ENCODE measurements at regions not wholly inside any gene's neighbourhood (a gene's known extent, or its start where the extent isn't known, plus 50 kb on each side); places are given as distances from the start of the nearest gene placed in this dataset.

DNA sequence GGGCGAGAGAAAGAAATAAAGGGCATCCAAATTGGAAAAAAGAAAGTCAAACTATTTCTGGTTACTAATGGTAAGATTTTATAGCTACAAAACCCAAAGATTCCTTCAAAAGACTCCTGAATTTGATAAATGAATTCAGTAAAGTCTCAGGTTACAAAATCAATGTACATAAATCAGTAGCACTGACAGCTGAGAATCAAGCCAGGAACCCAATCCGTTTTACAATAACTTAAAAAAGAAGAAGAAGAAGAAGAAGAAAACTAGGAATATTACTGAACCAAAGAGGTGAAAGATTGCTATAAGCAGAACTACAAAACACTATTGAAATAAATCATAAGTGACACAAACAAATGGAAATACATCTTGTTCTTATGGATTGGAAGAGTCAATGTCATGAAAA, 291.5 kb upstream of the GULP1 start:
- no peak overlapping the region for H2AFZ ChIP-seq (ENCODE audit: insufficient read depth, low read depth, low read length, poor library complexity, severe bottlenecking)
- no peak for DNase-seq
- intact Hi-C loops (cut with micrococcal nuclease): no loop called here
- no CpG with 5 or more reads among the region's 2 CpGs for WGBS (ENCODE audit: insufficient coverage)
- H3K9me3 ChIP-seq (replicated peaks in 1 of 2; ENCODE audit: control insufficient read depth in 1 of 2, insufficient read depth in 1 of 2, low read length in 2 of 2): no peaks in the 10 kb centered on the region
- Mint-ChIP-seq H3K27ac (no peak overlapping the region), H3K4me1 (no peaks in the 10 kb centered on the region), H3K36me3 (no peaks in the 10 kb centered on the region), H3K4me3 (no peak overlapping the region), H3K27me3 (ENCODE audit: low read depth in 3 of 3) (peaks cover 1 to 3% (median 2%) of the 10 kb centered on the region in 3 donors), H3K9me3 (peaks cover 0 to 1% (median 0%) of the 10 kb centered on the region in 7 donors)
- TF ChIP-seq CTCF (IDR thresholded peaks at IDR 0.05): no peak
- no peaks in the 10 kb centered on the region for H3K27me3 ChIP-seq (ENCODE audit: control insufficient read depth in 2 of 2, insufficient read depth in 2 of 2, low read length in 2 of 2)
- no peak overlapping the region for H3K9ac ChIP-seq (ENCODE audit: insufficient read depth, low read length, poor library complexity, severe bottlenecking)
- H3K4me2 ChIP-seq (replicated peaks; ENCODE audit: extremely low read depth, low read length, poor library complexity, severe bottlenecking): no peak overlapping the region
- no peak overlapping the region for H3K4me3 ChIP-seq (replicated peaks in 1 of 3; ENCODE audit: low read depth in 2 of 3, low read length in 3 of 3)
- no peaks in the 10 kb centered on the region for H3K4me1 ChIP-seq (ENCODE audit: control insufficient read depth in 1 of 2, insufficient read depth in 2 of 2, low read length in 2 of 2)
- H3K27ac ChIP-seq (ENCODE audit: low read depth in 1 of 2, low read length in 2 of 2): no peak overlapping the region
- no peaks in the 10 kb centered on the region for H3K36me3 ChIP-seq (replicated peaks in 1 of 2; ENCODE audit: control insufficient read depth in 1 of 2, insufficient read depth in 2 of 2, low read length in 2 of 2)
- no peaks in the 10 kb centered on the region for H3K79me2 ChIP-seq (ENCODE audit: insufficient read depth, low read length)
- no peaks in the 10 kb centered on the region for H4K20me1 ChIP-seq (ENCODE audit: insufficient read depth, low read length)

- H3K4me1 ChIP-seq (ENCODE audit: control insufficient read depth in 1 of 2, insufficient read depth in 2 of 2, low read length in 2 of 2): no peaks in the 10 kb centered on the region
- H3K9me3 ChIP-seq (replicated peaks in 1 of 2; ENCODE audit: control insufficient read depth in 1 of 2, insufficient read depth in 1 of 2, low read length in 2 of 2): no peaks in the 10 kb centered on the region
- no peaks in the 10 kb centered on the region for H3K79me2 ChIP-seq (ENCODE audit: insufficient read depth, low read length)
- no peak for DNase-seq
- H3K36me3 Mint-ChIP-seq: no peaks in the 10 kb centered on the region
- no peak overlapping the region for H3K4me3 Mint-ChIP-seq
- H3K9ac ChIP-seq (ENCODE audit: insufficient read depth, low read length, poor library complexity, severe bottlenecking): no peak overlapping the region
- H3K4me3 ChIP-seq (replicated peaks in 1 of 3; ENCODE audit: low read depth in 2 of 3, low read length in 3 of 3): no peak overlapping the region
- H3K9me3 Mint-ChIP-seq: peaks cover 0 to 1% (median 0%) of the 10 kb centered on the region in 7 donors
- intact Hi-C loops (cut with micrococcal nuclease): no loop called here
- no peaks in the 10 kb centered on the region for H4K20me1 ChIP-seq (ENCODE audit: insufficient read depth, low read length)
- no peak overlapping the region for H3K27ac ChIP-seq (ENCODE audit: low read depth in 1 of 2, low read length in 2 of 2)
- no peak for TF ChIP-seq CTCF (IDR thresholded peaks at IDR 0.05)
- no peaks in the 10 kb centered on the region for H3K4me1 Mint-ChIP-seq
- no peak overlapping the region for H3K27ac Mint-ChIP-seq
- H2AFZ ChIP-seq (ENCODE audit: insufficient read depth, low read depth, low read length, poor library complexity, severe bottlenecking): no peak overlapping the region
- no peaks in the 10 kb centered on the region for H3K27me3 ChIP-seq (ENCODE audit: control insufficient read depth in 2 of 2, insufficient read depth in 2 of 2, low read length in 2 of 2)
- no peak overlapping the region for H3K4me2 ChIP-seq (replicated peaks; ENCODE audit: extremely low read depth, low read length, poor library complexity, severe bottlenecking)
- no peaks in the 10 kb centered on the region for H3K36me3 ChIP-seq (replicated peaks in 1 of 2; ENCODE audit: control insufficient read depth in 1 of 2, insufficient read depth in 2 of 2, low read length in 2 of 2)
- no CpG with 5 or more reads among the region's 2 CpGs for WGBS (ENCODE audit: insufficient coverage)
- peaks cover 1 to 3% (median 2%) of the 10 kb centered on the region in 3 donors for H3K27me3 Mint-ChIP-seq (ENCODE audit: low read depth in 3 of 3)
These were observed 287.9 kb upstream of the GULP1 start for GRCh38 chr2:188003800-188004199.

All from CD14-positive monocyte (primary cell).